RWPE2 (cell line): ENCODE measurements at regions not wholly inside any gene's neighbourhood (a gene's known extent, or its start where the extent isn't known, plus 50 kb on each side); places are given as distances from the start of the nearest gene placed in this dataset.

Experiments used
- ATAC-seq: fragments of 200-7000 bp; cut with Tn5 transposase; 3 replicates; pipeline ENCODE4 v1.9.1; 2021; ENCODE audit warnings: low read depth
- DNase-seq: peaks from one replicate; pipeline ENCODE4 v3.0.0-alpha.2; 2020; ENCODE audit warnings: low spot score
- H3K27ac ChIP-seq: fragments of 450-650 bp; 2 replicates; pipeline ENCODE4 v1.5.1; 2017; ENCODE audit warnings: mild to moderate bottlenecking; ENCODE audit not compliant: poor library complexity, severe bottlenecking
- H3K27me3 ChIP-seq: fragments of 250-450 bp; sonication (Bioruptor Pico); 2 replicates; pipeline ENCODE4 v1.5.1; 2021; ENCODE audit warnings: mild to moderate bottlenecking, moderate library complexity; ENCODE audit not compliant: insufficient read depth, poor library complexity, severe bottlenecking
- H3K36me3 ChIP-seq: fragments of 250-450 bp; sonication (Bioruptor Pico); 2 replicates; pipeline ENCODE4 v1.5.1; 2020; ENCODE audit warnings: low read depth, mild to moderate bottlenecking, moderate library complexity
- H3K4me1 ChIP-seq: fragments of 250-450 bp; sonication (Bioruptor Pico); 2 replicates; pipeline ENCODE4 v1.5.1; 2021; ENCODE audit warnings: mild to moderate bottlenecking, moderate library complexity; ENCODE audit not compliant: insufficient read depth, poor library complexity, severe bottlenecking
- H3K4me3 ChIP-seq: fragments of 250-450 bp; sonication (Bioruptor Pico); 2 replicates; pipeline ENCODE4 v1.5.1; 2021; ENCODE audit warnings: mild to moderate bottlenecking, moderate library complexity; ENCODE audit not compliant: severe bottlenecking
- H3K9me3 ChIP-seq: fragments of 250-450 bp; sonication (Bioruptor Pico); 2 replicates; pipeline ENCODE4 v1.5.1; 2021; ENCODE audit warnings: mild to moderate bottlenecking, moderate library complexity; ENCODE audit not compliant: severe bottlenecking
- TF ChIP-seq, protein P1 (sequence below): fragments of 450-650 bp; IDR thresholded peaks from one replicate; pipeline ENCODE4 v1.5.1; 2017; ENCODE audit warnings: mild to moderate bottlenecking, moderate library complexity; ENCODE audit not compliant: poor library complexity, severe bottlenecking

DNA sequence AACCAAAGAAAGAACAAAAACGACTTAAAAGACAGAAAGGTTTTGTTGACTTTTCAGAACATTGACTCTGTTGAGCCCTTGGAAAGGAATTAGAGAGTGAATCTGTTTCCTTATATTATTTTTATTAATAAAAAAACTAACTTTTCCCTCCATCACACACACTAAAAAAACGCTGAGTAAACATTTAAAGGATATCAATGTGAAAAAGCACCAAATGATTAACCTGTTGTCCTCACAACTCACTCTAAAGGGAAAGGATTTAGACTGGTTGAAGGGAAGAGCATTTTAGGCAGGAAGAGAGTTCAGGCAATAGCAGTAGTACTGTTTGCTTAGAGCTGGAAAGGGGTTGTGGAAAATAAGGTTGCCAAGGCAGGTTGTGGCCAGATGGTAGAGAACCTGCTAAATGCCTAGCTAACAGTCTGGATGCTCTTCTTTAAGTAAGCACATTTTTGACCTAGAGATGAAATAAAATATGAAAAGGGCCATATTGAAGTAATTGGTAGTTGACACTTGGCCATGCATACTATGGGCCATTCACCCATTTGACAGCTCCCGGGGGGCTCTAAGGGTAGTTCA, 98.0 kb upstream of the NDP start:
- ATAC-seq (no peak), DNase-seq (no peak)
- no peak overlapping the region for H3K4me3 ChIP-seq
- peak overlapping the region; percentile 37 for H3K27ac ChIP-seq
- TF ChIP-seq, protein P1, sequence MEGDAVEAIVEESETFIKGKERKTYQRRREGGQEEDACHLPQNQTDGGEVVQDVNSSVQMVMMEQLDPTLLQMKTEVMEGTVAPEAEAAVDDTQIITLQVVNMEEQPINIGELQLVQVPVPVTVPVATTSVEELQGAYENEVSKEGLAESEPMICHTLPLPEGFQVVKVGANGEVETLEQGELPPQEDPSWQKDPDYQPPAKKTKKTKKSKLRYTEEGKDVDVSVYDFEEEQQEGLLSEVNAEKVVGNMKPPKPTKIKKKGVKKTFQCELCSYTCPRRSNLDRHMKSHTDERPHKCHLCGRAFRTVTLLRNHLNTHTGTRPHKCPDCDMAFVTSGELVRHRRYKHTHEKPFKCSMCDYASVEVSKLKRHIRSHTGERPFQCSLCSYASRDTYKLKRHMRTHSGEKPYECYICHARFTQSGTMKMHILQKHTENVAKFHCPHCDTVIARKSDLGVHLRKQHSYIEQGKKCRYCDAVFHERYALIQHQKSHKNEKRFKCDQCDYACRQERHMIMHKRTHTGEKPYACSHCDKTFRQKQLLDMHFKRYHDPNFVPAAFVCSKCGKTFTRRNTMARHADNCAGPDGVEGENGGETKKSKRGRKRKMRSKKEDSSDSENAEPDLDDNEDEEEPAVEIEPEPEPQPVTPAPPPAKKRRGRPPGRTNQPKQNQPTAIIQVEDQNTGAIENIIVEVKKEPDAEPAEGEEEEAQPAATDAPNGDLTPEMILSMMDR = no peak
- H3K9me3 ChIP-seq = no peaks in the 10 kb centered on the region
- no peaks in the 10 kb centered on the region for H3K36me3 ChIP-seq
- no peaks in the 10 kb centered on the region for H3K27me3 ChIP-seq
- peaks cover 14% of the 10 kb centered on the region for H3K4me1 ChIP-seq

DNA sequence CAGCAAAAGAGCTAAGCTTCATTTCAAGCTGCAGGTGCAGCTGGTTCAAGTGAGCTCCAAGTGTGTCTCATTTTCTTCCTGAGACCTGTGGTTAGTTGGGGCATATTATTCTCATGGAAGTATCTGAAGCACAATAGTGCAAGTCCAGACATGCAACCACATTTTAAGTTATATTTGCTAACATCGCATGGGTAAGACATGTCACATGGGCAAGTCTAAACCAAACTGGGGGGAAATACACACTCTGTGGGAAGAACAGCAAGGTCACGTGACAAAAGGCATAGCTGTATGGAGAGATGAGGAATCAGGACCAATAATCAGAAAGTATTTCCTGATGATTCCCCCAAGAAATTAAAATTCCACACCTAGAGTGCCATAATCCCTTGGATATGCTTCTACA, 94.9 kb upstream of the NDP start:
- DNase-seq (no peak), ATAC-seq (0 out of 3 replicates have a peak, but pooled peaks have one; percentile 5)
- H3K36me3 ChIP-seq = no peaks in the 10 kb centered on the region
- peaks cover 25% of the 10 kb centered on the region for H3K4me1 ChIP-seq
- TF ChIP-seq, protein P1 = no peak
- no peak overlapping the region for H3K27ac ChIP-seq
- H3K27me3 ChIP-seq = no peaks in the 10 kb centered on the region
- H3K9me3 ChIP-seq = no peaks in the 10 kb centered on the region
- no peak overlapping the region for H3K4me3 ChIP-seq

DNA sequence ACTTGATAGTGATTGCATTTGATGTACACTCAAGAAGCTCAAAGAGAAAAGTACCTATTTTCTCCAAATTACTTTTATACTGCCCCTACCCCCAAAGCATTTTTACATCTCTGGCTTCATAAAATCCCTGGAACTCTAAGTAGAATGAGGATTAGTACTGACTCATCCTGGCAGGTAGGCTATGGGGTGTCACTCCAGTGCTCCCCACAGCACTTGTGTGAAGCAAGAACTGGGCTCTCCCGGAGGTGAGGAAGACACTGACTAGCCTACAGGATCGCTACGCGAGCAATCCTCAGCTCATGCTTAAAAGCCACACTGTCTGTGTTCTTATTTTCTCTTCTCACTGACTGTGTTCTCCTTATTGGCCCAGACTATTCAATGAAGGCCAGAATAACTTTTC, 90.4 kb upstream of the NDP start:
- Histone ChIP-seq H3K4me1 (peaks cover 24% of the 10 kb centered on the region), H3K27me3 (no peaks in the 10 kb centered on the region), H3K4me3 (no peak overlapping the region), H3K27ac (peak overlapping the region; percentile 61), H3K36me3 (no peaks in the 10 kb centered on the region), H3K9me3 (no peaks in the 10 kb centered on the region)
- TF ChIP-seq, protein P1 = no peak
- ATAC-seq (0 out of 3 replicates have a peak, but pooled peaks have one; percentile 45), DNase-seq (no peak)

DNA sequence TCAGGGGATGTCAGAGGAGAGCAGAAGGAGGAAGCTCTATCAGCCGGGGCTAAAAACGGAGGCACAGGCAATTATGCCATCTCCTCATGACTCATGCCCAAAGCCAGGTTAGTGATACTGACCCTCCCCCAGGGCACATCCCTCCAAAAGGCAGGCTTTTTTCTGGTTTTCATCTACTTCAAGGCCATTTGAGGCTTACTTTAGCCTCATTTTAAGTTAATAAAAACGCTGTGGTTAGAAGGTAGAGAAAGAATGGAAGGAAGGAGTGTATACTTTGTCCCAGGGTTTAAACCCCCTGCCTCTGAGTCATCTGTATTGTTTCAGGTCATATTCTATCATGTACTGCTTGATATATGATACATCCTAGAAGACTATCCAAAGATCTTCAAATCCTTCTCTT, 89.7 kb upstream of the NDP start:
- ATAC-seq = peak; percentile 91
- TF ChIP-seq, protein P1 = no peak

DNA sequence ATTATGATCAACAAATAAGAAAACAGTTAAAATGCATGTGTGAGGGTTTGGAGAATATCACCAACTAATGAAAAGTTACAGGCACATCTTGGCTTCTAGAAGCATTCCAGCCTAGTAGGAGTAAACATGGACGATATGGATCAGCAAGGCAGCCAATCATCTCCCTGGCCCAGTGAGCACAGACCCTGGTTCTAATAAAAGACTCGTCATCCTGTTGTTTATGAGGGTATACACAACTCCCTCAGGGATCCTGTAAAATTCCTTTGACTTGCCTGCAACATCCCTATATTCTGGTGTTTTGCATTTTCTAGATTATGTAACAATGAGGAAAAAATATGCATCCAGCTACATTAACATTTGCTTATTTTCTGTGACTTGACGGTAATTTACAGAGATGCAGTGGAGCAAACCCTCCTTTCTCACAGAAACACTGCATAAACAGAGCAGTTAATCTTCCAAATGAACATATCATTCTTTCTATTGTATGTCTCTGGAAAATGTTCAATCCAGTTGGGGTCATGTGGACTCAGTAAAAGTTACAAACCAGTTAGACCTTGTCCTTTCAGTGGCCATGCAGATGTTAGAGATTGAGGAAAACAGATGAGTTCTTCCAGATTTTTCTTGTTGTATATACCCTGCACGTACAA, 88.9 kb upstream of the NDP start:
- H3K9me3 ChIP-seq = no peaks in the 10 kb centered on the region
- H3K27ac ChIP-seq = peak overlapping the region; percentile 61
- no peaks in the 10 kb centered on the region for H3K36me3 ChIP-seq
- TF ChIP-seq, protein P1 = no peak
- ATAC-seq = no peak
- DNase-seq = no peak
- H3K4me3 ChIP-seq = no peak overlapping the region
- H3K4me1 ChIP-seq = peaks cover 16% of the 10 kb centered on the region
- no peaks in the 10 kb centered on the region for H3K27me3 ChIP-seq

More for the DNA sequence above, 89.7 kb upstream of the NDP start:
- Histone ChIP-seq H3K4me3 (no peak overlapping the region), H3K4me1 (peaks cover 19% of the 10 kb centered on the region), H3K36me3 (no peaks in the 10 kb centered on the region), H3K27me3 (no peaks in the 10 kb centered on the region), H3K9me3 (no peaks in the 10 kb centered on the region), H3K27ac (peak overlapping the region; percentile 61)
- no peak for DNase-seq
